Gastroesophageal sphincter (tissue), 4 donors: ENCODE measurements at regions not wholly inside any gene's neighbourhood (a gene's known extent, or its start where the extent isn't known, plus 50 kb on each side); places are given as distances from the start of the nearest gene placed in this dataset.

ENCODE experiments used
- ATAC-seq: fragments of 150-250 bp; one replicate; pipeline ENCODE4 v1.9.1; 2016; ENCODE audit warnings: mild to moderate bottlenecking, moderate library complexity
- H3K27ac ChIP-seq, 4 donors: fragments of 200-600 bp; sonication (generic) in 3 of 4; 1 replicate in 3 of 4; 2 replicates in 1 of 4; pipeline ENCODE4 v1.5.1; 2016 to 2019
- H3K27me3 ChIP-seq: fragments of 200-600 bp; sonication (generic); one replicate; pipeline ENCODE4 v1.5.1; 2019
- H3K36me3 ChIP-seq, 2 donors: fragments of 200-600 bp; sonication (generic); one replicate each; pipeline ENCODE4 v1.5.1; 2019; ENCODE audit warnings: control low read depth in 1 of 2
- H3K4me1 ChIP-seq, 3 donors: fragments of 200-600 bp; sonication (generic); 1 replicate in 2 of 3; 2 replicates in 1 of 3; pipeline ENCODE4 v1.5.1; 2016 to 2019; ENCODE audit warnings: control low read depth in 2 of 3
- H3K4me3 ChIP-seq, 2 donors: fragments of 200-600 bp; sonication (generic); one replicate each; pipeline ENCODE4 v1.5.1; 2019; ENCODE audit warnings: mild to moderate bottlenecking in 1 of 2, moderate library complexity in 1 of 2
- H3K9me3 ChIP-seq, 3 donors: fragments of 200-600 bp; sonication (generic); one replicate each; pipeline ENCODE4 v1.5.1; 2017 to 2019; ENCODE audit warnings: control low read depth in 2 of 3
- CTCF ChIP-seq, 4 experiments: fragments of 200-600 bp in 2 of 4; fragments of 450-650 bp in 2 of 4; sonication (generic) in 1 of 4; IDR thresholded peaks; one replicate each; pipeline ENCODE4 v1.5.1; 2017 to 2019; ENCODE audit warnings: antibody characterized with exemption in 4 of 4, mild to moderate bottlenecking in 2 of 4, moderate library complexity in 2 of 4
- EP300 ChIP-seq: sonication (generic); formaldehyde crosslinking; IDR thresholded peaks from one replicate; pipeline ENCODE4 v1.6.1; 2017; ENCODE audit warnings: antibody characterized with exemption, mild to moderate bottlenecking
- POLR2A ChIP-seq, 2 donors: fragments of 450-650 bp; IDR thresholded peaks; one replicate each; pipeline ENCODE4 v1.6.1; 2017; ENCODE audit warnings: antibody characterized with exemption in 2 of 2, mild to moderate bottlenecking in 2 of 2, moderate library complexity in 1 of 2
- POLR2AphosphoS5 ChIP-seq: sonication (generic); formaldehyde crosslinking; IDR thresholded peaks from one replicate; pipeline ENCODE4 v1.6.1; 2017; ENCODE audit warnings: antibody characterized with exemption
- WGBS, 2 donors: methylation state at CpG; one replicate each; pipeline ENCODE4 v1.1.5; 2018; ENCODE audit warnings: low coverage in 1 of 2; 5-methylcytosine and 5-hydroxymethylcytosine counted together

GRCh38 chr7:26594553-26594952 is 269.8 kb downstream of the SKAP2 start:
- H3K4me1 ChIP-seq: peaks cover 0 to 29% (median 10%) of the 10 kb centered on the region in 3 donors
- TF ChIP-seq EP300 (no peak), POLR2A (IDR thresholded peaks at IDR 0.05) (no peak), POLR2AphosphoS5 (no peak), CTCF (IDR thresholded peaks at IDR 0.05) (no peak)
- ATAC-seq: no peak

GRCh38 chr7:26598867-26599266 is 265.5 kb downstream of the SKAP2 start:
- Histone ChIP-seq H3K36me3 (no peaks in the 10 kb centered on the region), H3K27ac (no peak overlapping the region), H3K4me1 (peaks cover 0 to 10% (median 0%) of the 10 kb centered on the region in 3 donors), H3K27me3 (no peaks in the 10 kb centered on the region), H3K4me3 (no peak overlapping the region), H3K9me3 (no peaks in the 10 kb centered on the region)
- no peak for ATAC-seq
- 71 to 87% methylated on average over 2 of the region's 2 CpGs for WGBS, 2 donors
- no peak for TF ChIP-seq POLR2AphosphoS5
- TF ChIP-seq EP300: no peak
- no peak for TF ChIP-seq CTCF (IDR thresholded peaks at IDR 0.05)
- no peak for TF ChIP-seq POLR2A (IDR thresholded peaks at IDR 0.05)

More at GRCh38 chr7:26594553-26594952, 269.8 kb downstream of the SKAP2 start:
- Histone ChIP-seq H3K36me3 (no peaks in the 10 kb centered on the region), H3K27ac (no peak overlapping the region), H3K27me3 (no peaks in the 10 kb centered on the region), H3K4me3 (no peak overlapping the region), H3K9me3 (no peaks in the 10 kb centered on the region)
- 9 to 21% methylated on average over 6 of the region's 6 CpGs for WGBS, 2 donors

- TF ChIP-seq POLR2A (IDR thresholded peaks at IDR 0.05): no peak
- TF ChIP-seq CTCF (IDR thresholded peaks at IDR 0.05): no peak
- no peak for TF ChIP-seq POLR2AphosphoS5
- no peak for TF ChIP-seq EP300
- Histone ChIP-seq H3K27me3 (no peaks in the 10 kb centered on the region), H3K4me1 (no peaks in the 10 kb centered on the region), H3K4me3 (no peak overlapping the region), H3K36me3 (no peaks in the 10 kb centered on the region), H3K9me3 (no peaks in the 10 kb centered on the region), H3K27ac (no peak overlapping the region)
- 90 to 92% methylated on average over 7 of the region's 7 CpGs for WGBS, 2 donors
- ATAC-seq: no peak
Observed at GRCh38 chr7:26599982-26600381, 264.4 kb downstream of the SKAP2 start.

- Histone ChIP-seq H3K9me3 (no peaks in the 10 kb centered on the region), H3K4me3 (no peak overlapping the region), H3K36me3 (no peaks in the 10 kb centered on the region), H3K27ac (no peak overlapping the region), H3K27me3 (no peaks in the 10 kb centered on the region), H3K4me1 (no peaks in the 10 kb centered on the region)
- TF ChIP-seq POLR2A (IDR thresholded peaks at IDR 0.05) (no peak), CTCF (IDR thresholded peaks at IDR 0.05) (no peak), EP300 (no peak), POLR2AphosphoS5 (no peak)
- ATAC-seq: no peak
- 73 to 83% methylated on average over 3 of the region's 3 CpGs for WGBS, 2 donors
Observed at GRCh38 chr7:26600411-26600810, 264.0 kb downstream of the SKAP2 start.

GRCh38 chr7:26603631-26604030 is 260.8 kb downstream of the SKAP2 start:
- H3K4me1 ChIP-seq: no peaks in the 10 kb centered on the region
- H3K36me3 ChIP-seq: no peaks in the 10 kb centered on the region
- TF ChIP-seq POLR2AphosphoS5: no peak
- no peak for TF ChIP-seq CTCF (IDR thresholded peaks at IDR 0.05)
- no peak for TF ChIP-seq EP300
- no peak for TF ChIP-seq POLR2A (IDR thresholded peaks at IDR 0.05)
- H3K4me3 ChIP-seq: no peak overlapping the region
- no peaks in the 10 kb centered on the region for H3K27me3 ChIP-seq
- H3K9me3 ChIP-seq: no peaks in the 10 kb centered on the region
- H3K27ac ChIP-seq: no peak overlapping the region
- no peak for ATAC-seq
